ENCODE measurements at regions not wholly inside any gene's neighbourhood (a gene's known extent, or its start where the extent isn't known, plus 50 kb on each side); places are given as distances from the start of the nearest gene placed in this dataset.

- no peak for TF ChIP-seq CTCF (IDR thresholded peaks at IDR 0.05)
- no peak for DNase-seq
- Mint-ChIP-seq H3K4me1 (ENCODE audit: low read depth) (no peaks in the 10 kb centered on the region), H3K27ac (no peak overlapping the region), H3K9me3 (peaks cover 65% of the 10 kb centered on the region), H3K27me3 (ENCODE audit: insufficient read depth) (no peaks in the 10 kb centered on the region), H3K36me3 (ENCODE audit: low read depth) (no peaks in the 10 kb centered on the region), H3K4me3 (no peak overlapping the region)
These were observed 1174.0 kb downstream of the RAPGEF2 start for GRCh38 chr4:160276785-160277325.

- no peak for DNase-seq
- H3K4me3 Mint-ChIP-seq: no peak overlapping the region
- no peak overlapping the region for H3K27ac Mint-ChIP-seq
- no peaks in the 10 kb centered on the region for H3K36me3 Mint-ChIP-seq (ENCODE audit: low read depth)
- H3K4me1 Mint-ChIP-seq (ENCODE audit: low read depth): no peaks in the 10 kb centered on the region
- no peak for TF ChIP-seq CTCF (IDR thresholded peaks at IDR 0.05)
- H3K9me3 Mint-ChIP-seq: peaks cover 46% of the 10 kb centered on the region
- no peaks in the 10 kb centered on the region for H3K27me3 Mint-ChIP-seq (ENCODE audit: insufficient read depth)
These were observed 1180.2 kb downstream of the RAPGEF2 start for GRCh38 chr4:160283081-160283480.

GRCh38 chr4:160284516-160284915 lies 1181.6 kb downstream of the RAPGEF2 start:
- Mint-ChIP-seq H3K36me3 (ENCODE audit: low read depth) (no peaks in the 10 kb centered on the region), H3K27ac (no peak overlapping the region), H3K4me1 (ENCODE audit: low read depth) (no peaks in the 10 kb centered on the region), H3K9me3 (peaks cover 49% of the 10 kb centered on the region), H3K4me3 (no peak overlapping the region), H3K27me3 (ENCODE audit: insufficient read depth) (no peaks in the 10 kb centered on the region)
- TF ChIP-seq CTCF (IDR thresholded peaks at IDR 0.05): no peak
- no peak for DNase-seq

GRCh38 chr4:160286051-160286450 lies 1183.2 kb downstream of the RAPGEF2 start:
- no peak for DNase-seq
- Mint-ChIP-seq H3K27me3 (ENCODE audit: insufficient read depth) (no peaks in the 10 kb centered on the region), H3K36me3 (ENCODE audit: low read depth) (no peaks in the 10 kb centered on the region), H3K4me3 (no peak overlapping the region), H3K9me3 (peaks cover 39% of the 10 kb centered on the region), H3K27ac (no peak overlapping the region), H3K4me1 (ENCODE audit: low read depth) (no peaks in the 10 kb centered on the region)
- TF ChIP-seq CTCF (IDR thresholded peaks at IDR 0.05): no peak

GRCh38 chr4:160296476-160296875 lies 1193.6 kb downstream of the RAPGEF2 start:
- Mint-ChIP-seq H3K9me3 (peaks cover 11% of the 10 kb centered on the region), H3K27ac (no peak overlapping the region), H3K4me1 (ENCODE audit: low read depth) (no peaks in the 10 kb centered on the region), H3K27me3 (ENCODE audit: insufficient read depth) (no peaks in the 10 kb centered on the region), H3K4me3 (no peak overlapping the region), H3K36me3 (ENCODE audit: low read depth) (no peaks in the 10 kb centered on the region)
- DNase-seq: no peak
- TF ChIP-seq CTCF (IDR thresholded peaks at IDR 0.05): no peak

GRCh38 chr4:160299177-160299576 lies 1196.3 kb downstream of the RAPGEF2 start:
- H3K36me3 Mint-ChIP-seq (ENCODE audit: low read depth): no peaks in the 10 kb centered on the region
- TF ChIP-seq CTCF (IDR thresholded peaks at IDR 0.05): no peak
- H3K4me3 Mint-ChIP-seq: no peak overlapping the region
- no peaks in the 10 kb centered on the region for H3K4me1 Mint-ChIP-seq (ENCODE audit: low read depth)
- no peak for DNase-seq
- H3K27me3 Mint-ChIP-seq (ENCODE audit: insufficient read depth): no peaks in the 10 kb centered on the region
- H3K27ac Mint-ChIP-seq: no peak overlapping the region
- H3K9me3 Mint-ChIP-seq: peaks cover 15% of the 10 kb centered on the region
